ENCODE measurements at regions not wholly inside any gene's neighbourhood (a gene's known extent, or its start where the extent isn't known, plus 50 kb on each side); places are given as distances from the start of the nearest gene placed in this dataset.

- Histone ChIP-seq H2BK15ac (ENCODE audit: low read depth, low read length) (no peak overlapping the region), H3K18ac (ENCODE audit: insufficient read length, low read depth, low read length) (no peak overlapping the region), H3K27ac (ENCODE audit: insufficient read length, low read depth, low read length) (no peak overlapping the region), H3K14ac (ENCODE audit: insufficient read depth, low read length) (no peak overlapping the region), H3K23me2 (ENCODE audit: insufficient read length, low read depth, low read length, poor library complexity, severe bottlenecking) (no peaks in the 10 kb centered on the region), H2BK20ac (ENCODE audit: low read depth, low read length, poor library complexity, severe bottlenecking) (no peak overlapping the region), H3T11ph (ENCODE audit: low read length) (no peak overlapping the region), H3K79me2 (ENCODE audit: insufficient read depth, low read length) (no peaks in the 10 kb centered on the region), H4K8ac (replicated peaks; ENCODE audit: insufficient read length, low read depth, low read length) (no peak overlapping the region), H3K79me1 (ENCODE audit: insufficient read depth, low read depth, low read length, poor library complexity, severe bottlenecking) (no peaks in the 10 kb centered on the region), H3K4me1 (ENCODE audit: insufficient read depth, low read length) (no peaks in the 10 kb centered on the region), H4K5ac (ENCODE audit: insufficient read length, low read depth, low read length) (no peak overlapping the region), H3K4me2 (ENCODE audit: insufficient read depth, insufficient read length, low read length) (no peak overlapping the region), H2BK5ac (ENCODE audit: insufficient read length, low read length) (no peak overlapping the region), H3K56ac (ENCODE audit: insufficient read length, low read depth, low read length) (no peak overlapping the region), H3K23ac (ENCODE audit: insufficient read length, low read depth, low read length) (no peak overlapping the region), H2BK120ac (ENCODE audit: low read depth, low read length, poor library complexity, severe bottlenecking) (no peak overlapping the region), H2BK12ac (ENCODE audit: insufficient read length, low read depth, low read length) (no peak overlapping the region), H3K9me3 (ENCODE audit: control insufficient read depth, low read depth, low read length) (no peaks in the 10 kb centered on the region), H2AK5ac (ENCODE audit: insufficient read length, low read length) (no peak overlapping the region), H4K20me1 (ENCODE audit: control insufficient read depth, insufficient read depth, insufficient read length) (no peaks in the 10 kb centered on the region), H3K9ac (ENCODE audit: extremely low read depth, insufficient read length, low read length) (no peak overlapping the region), H3K4ac (ENCODE audit: low read depth, low read length) (no peak overlapping the region), H4K91ac (ENCODE audit: insufficient read length, low read depth, low read length) (no peak overlapping the region), H3K27me3 (ENCODE audit: insufficient read depth, low read length) (no peaks in the 10 kb centered on the region), H2AFZ (ENCODE audit: low read length) (no peak overlapping the region)
- no peak overlapping the region for H3K27ac Mint-ChIP-seq
- DNase-seq, result no peak
- no peak for TF ChIP-seq CTCF (conservative IDR thresholded peaks at IDR 0.05)
- H3K36me3 Mint-ChIP-seq (ENCODE audit: insufficient read depth in 1 of 3, low read depth in 3 of 3), result no peaks in the 10 kb centered on the region; a peak in 1 of 7 replicates
- H3K9me3 Mint-ChIP-seq, result peaks cover 0 to 3% of the 10 kb centered on the region in 2 experiments; a peak in 1 of 5 replicates
- peaks cover 3 to 8% of the 10 kb centered on the region in 2 experiments; a peak in 3 of 4 replicates for H3K4me1 Mint-ChIP-seq
- H3K27me3 Mint-ChIP-seq (ENCODE audit: low read depth), result no peaks in the 10 kb centered on the region
- WGBS (ENCODE audit: extremely low coverage, insufficient read length, low lambda C conversion rate), result no CpG with 5 or more reads among the region's 3 CpGs
- no peak overlapping the region for H3K4me3 Mint-ChIP-seq
Observed at GRCh38 chr2:142758973-142759372, 118.5 kb upstream of the KYNU start.

All from H9 (cell line).